Suprapubic skin (tissue), 4 donors: ENCODE measurements at regions not wholly inside any gene's neighbourhood (a gene's known extent, or its start where the extent isn't known, plus 50 kb on each side); places are given as distances from the start of the nearest gene placed in this dataset.

Experiments
- DNase-seq, 2 donors: peaks; one replicate each; pipeline ENCODE4 v3.0.0-alpha.2; 2019; ENCODE audit warnings: low spot score in 2 of 2
- H3K27ac ChIP-seq: fragments of 200-600 bp; sonication (generic); one replicate; pipeline ENCODE4 v1.5.1; 2019
- H3K27me3 ChIP-seq: fragments of 200-600 bp; sonication (generic); one replicate; pipeline ENCODE4 v1.5.1; 2019
- H3K36me3 ChIP-seq: fragments of 200-600 bp; sonication (generic); one replicate; pipeline ENCODE4 v1.5.1; 2019
- H3K4me1 ChIP-seq: fragments of 200-600 bp; sonication (generic); one replicate; pipeline ENCODE4 v1.5.1; 2019
- H3K4me3 ChIP-seq: fragments of 200-600 bp; sonication (generic); one replicate; pipeline ENCODE4 v1.5.1; 2019; ENCODE audit warnings: mild to moderate bottlenecking
- H3K9me3 ChIP-seq: fragments of 200-600 bp; sonication (generic); one replicate; pipeline ENCODE4 v1.5.1; 2019
- EP300 ChIP-seq: sonication (generic); formaldehyde crosslinking; IDR thresholded peaks from one replicate; pipeline ENCODE4 v1.6.1; 2017; ENCODE audit warnings: antibody characterized with exemption
- POLR2A ChIP-seq, 2 donors: fragments of 450-650 bp; IDR thresholded peaks; one replicate each; pipeline ENCODE4 v1.6.1; 2017; ENCODE audit warnings: antibody characterized with exemption in 2 of 2, mild to moderate bottlenecking in 2 of 2, moderate library complexity in 2 of 2
- POLR2AphosphoS5 ChIP-seq, 3 donors: sonication (generic); formaldehyde crosslinking; IDR thresholded peaks; one replicate each; pipeline ENCODE4 v1.6.1; 2017; ENCODE audit warnings: antibody characterized with exemption in 3 of 3
- WGBS: methylation state at CpG from one replicate; pipeline ENCODE4 v1.1.5; 2018; 5-methylcytosine and 5-hydroxymethylcytosine counted together
- TF ChIP-seq, protein P1 (sequence below), 2 donors: fragments of 200-600 bp in 1 of 2; fragments of 450-650 bp in 1 of 2; sonication (generic) in 1 of 2; IDR thresholded peaks; one replicate each; pipeline ENCODE4 v1.5.1; 2016 to 2019; ENCODE audit warnings: antibody characterized with exemption in 2 of 2, mild to moderate bottlenecking in 1 of 2, moderate library complexity in 1 of 2

DNA sequence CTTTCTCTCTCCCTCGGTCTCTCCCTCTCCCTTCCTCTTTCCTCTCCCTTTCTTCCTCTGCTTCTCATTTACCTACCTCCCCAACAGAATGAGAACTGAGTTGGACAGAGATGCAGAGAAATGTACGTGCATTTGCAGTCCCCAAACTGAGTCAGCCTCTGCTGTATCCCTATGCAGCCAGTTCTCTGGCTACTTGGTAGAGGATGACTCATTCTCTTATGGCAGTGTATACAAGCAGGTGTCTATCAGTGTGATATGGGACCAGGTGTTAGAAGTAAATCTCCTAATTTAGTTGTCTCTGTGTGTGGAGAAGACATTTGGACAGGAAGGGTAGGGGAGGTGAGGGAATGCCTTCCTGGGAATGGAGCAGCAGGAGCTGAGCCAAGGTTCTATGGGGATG lies 470.8 kb downstream of the CD109 start:
- WGBS: 50% methylated on average over 2 of the region's 2 CpGs
- no peak overlapping the region for H3K4me3 ChIP-seq
- no peak for DNase-seq
- no peaks in the 10 kb centered on the region for H3K36me3 ChIP-seq
- no peak overlapping the region for H3K27ac ChIP-seq
- TF ChIP-seq POLR2AphosphoS5 (IDR thresholded peaks at IDR 0.05) (no peak), POLR2A (IDR thresholded peaks at IDR 0.05) (no peak), EP300 (no peak)
- TF ChIP-seq, protein P1, sequence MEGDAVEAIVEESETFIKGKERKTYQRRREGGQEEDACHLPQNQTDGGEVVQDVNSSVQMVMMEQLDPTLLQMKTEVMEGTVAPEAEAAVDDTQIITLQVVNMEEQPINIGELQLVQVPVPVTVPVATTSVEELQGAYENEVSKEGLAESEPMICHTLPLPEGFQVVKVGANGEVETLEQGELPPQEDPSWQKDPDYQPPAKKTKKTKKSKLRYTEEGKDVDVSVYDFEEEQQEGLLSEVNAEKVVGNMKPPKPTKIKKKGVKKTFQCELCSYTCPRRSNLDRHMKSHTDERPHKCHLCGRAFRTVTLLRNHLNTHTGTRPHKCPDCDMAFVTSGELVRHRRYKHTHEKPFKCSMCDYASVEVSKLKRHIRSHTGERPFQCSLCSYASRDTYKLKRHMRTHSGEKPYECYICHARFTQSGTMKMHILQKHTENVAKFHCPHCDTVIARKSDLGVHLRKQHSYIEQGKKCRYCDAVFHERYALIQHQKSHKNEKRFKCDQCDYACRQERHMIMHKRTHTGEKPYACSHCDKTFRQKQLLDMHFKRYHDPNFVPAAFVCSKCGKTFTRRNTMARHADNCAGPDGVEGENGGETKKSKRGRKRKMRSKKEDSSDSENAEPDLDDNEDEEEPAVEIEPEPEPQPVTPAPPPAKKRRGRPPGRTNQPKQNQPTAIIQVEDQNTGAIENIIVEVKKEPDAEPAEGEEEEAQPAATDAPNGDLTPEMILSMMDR (IDR thresholded peaks at IDR 0.05): no peak
- no peaks in the 10 kb centered on the region for H3K9me3 ChIP-seq
- H3K4me1 ChIP-seq: peaks cover 6% of the 10 kb centered on the region
- H3K27me3 ChIP-seq: no peaks in the 10 kb centered on the region

DNA sequence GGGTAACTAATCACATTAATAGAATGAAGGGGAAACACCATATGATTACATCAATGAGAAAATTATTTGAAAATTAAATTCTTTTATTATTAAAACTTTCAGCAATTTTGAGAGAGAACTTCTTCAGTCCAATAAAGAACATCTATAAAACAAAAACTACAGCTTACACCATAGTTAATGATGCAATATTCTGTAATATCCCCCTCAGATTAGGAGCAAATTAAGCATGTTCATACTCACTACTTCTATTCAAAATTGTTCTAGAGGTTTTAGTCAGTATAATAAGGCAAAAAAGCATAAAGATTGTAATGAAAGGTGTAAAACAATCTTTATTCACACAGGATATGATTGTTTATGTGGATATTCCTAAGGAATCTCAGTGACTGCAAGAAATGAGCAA lies 465.4 kb downstream of the CD109 start:
- Histone ChIP-seq H3K4me3 (no peak overlapping the region), H3K4me1 (no peaks in the 10 kb centered on the region), H3K27me3 (no peaks in the 10 kb centered on the region), H3K36me3 (no peaks in the 10 kb centered on the region), H3K9me3 (no peaks in the 10 kb centered on the region), H3K27ac (no peak overlapping the region)
- no peak for DNase-seq
- TF ChIP-seq POLR2A (IDR thresholded peaks at IDR 0.05) (no peak), EP300 (no peak), POLR2AphosphoS5 (IDR thresholded peaks at IDR 0.05) (no peak)
- TF ChIP-seq, protein P1 (IDR thresholded peaks at IDR 0.05): no peak

DNA sequence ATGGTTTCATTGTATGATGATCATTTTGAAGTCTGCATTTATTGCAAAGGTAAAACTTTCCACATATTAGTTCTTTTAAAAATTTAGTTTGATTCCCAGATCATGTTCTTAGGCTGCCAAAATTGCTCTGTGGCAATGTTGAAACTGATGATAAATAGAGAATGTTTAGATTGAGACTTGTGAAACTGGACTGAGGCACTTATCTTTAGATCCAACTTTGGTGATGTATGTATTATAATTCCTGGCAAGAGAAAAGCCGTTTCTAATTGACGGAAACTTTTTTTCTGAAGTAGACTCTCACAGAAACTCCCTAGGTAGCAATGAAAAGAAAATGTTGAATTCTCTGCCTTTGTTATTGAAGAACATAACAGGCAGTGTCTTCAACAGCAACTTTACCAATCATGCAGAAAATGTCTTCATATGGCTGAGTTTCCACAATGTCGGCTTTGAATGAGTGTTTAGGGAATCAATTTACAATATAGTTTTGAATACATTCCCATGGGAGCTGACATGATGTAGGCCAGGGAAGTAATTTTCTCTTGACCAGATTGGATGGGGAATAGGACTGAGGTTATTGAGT lies 456.2 kb downstream of the CD109 start:
- Histone ChIP-seq H3K27ac (no peak overlapping the region), H3K9me3 (no peaks in the 10 kb centered on the region), H3K4me1 (no peaks in the 10 kb centered on the region), H3K4me3 (no peak overlapping the region), H3K36me3 (no peaks in the 10 kb centered on the region), H3K27me3 (no peaks in the 10 kb centered on the region)
- no peak for TF ChIP-seq EP300
- no peak for TF ChIP-seq POLR2A (IDR thresholded peaks at IDR 0.05)
- TF ChIP-seq, protein P1 (IDR thresholded peaks at IDR 0.05): no peak
- no peak for TF ChIP-seq POLR2AphosphoS5 (IDR thresholded peaks at IDR 0.05)
- DNase-seq: no peak
- WGBS: 78% methylated on average over 3 of the region's 3 CpGs

DNA sequence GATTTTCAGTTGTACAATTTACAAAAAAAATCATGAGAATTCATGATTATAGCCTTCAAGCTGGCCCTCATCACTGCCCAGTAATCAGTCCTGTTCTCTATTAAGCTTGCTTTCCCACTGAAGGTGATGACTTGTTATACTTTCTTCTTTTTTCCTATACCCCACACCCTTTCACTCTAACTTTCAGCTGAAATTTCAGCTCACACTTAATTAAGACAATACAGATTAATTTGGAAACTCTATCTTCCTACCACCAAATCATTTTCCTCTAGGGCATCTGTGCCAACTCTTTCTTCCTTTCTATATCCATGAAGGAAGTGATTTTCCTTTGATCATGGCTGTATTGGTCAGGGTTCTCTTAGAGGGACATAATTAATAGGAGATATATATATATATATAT lies 449.9 kb downstream of the CD109 start:
- Histone ChIP-seq H3K36me3 (no peaks in the 10 kb centered on the region), H3K4me1 (no peaks in the 10 kb centered on the region), H3K27me3 (no peaks in the 10 kb centered on the region), H3K9me3 (no peaks in the 10 kb centered on the region), H3K4me3 (no peak overlapping the region), H3K27ac (no peak overlapping the region)
- no peak for TF ChIP-seq POLR2A (IDR thresholded peaks at IDR 0.05)
- TF ChIP-seq POLR2AphosphoS5 (IDR thresholded peaks at IDR 0.05): no peak
- no peak for TF ChIP-seq EP300
- TF ChIP-seq, protein P1 (IDR thresholded peaks at IDR 0.05): no peak
- no peak for DNase-seq

DNA sequence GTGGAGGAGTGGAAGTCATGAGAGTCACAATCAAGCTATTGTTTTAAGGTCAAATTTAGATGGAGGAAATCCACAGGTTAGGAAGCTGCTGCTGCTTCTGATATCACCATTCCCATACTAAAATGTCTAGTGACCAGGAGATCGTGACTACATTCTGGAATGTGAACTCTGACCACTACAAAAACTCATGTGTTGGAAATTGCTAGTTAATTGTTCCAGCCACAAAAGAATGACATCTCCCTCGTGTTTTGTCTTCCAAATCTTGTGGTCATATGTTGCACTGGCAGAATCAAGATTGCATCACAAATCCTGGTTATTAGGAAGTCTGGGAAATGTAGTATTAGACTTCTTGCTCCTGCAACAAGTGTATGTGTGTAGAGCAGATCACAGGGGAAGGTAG lies 441.9 kb downstream of the CD109 start:
- DNase-seq: no peak
- WGBS: 13% methylated on average over 2 of the region's 2 CpGs
- H3K27ac ChIP-seq: no peak overlapping the region
- no peaks in the 10 kb centered on the region for H3K4me1 ChIP-seq
- no peaks in the 10 kb centered on the region for H3K36me3 ChIP-seq
- no peak overlapping the region for H3K4me3 ChIP-seq
- H3K27me3 ChIP-seq: no peaks in the 10 kb centered on the region
- H3K9me3 ChIP-seq: no peaks in the 10 kb centered on the region
- TF ChIP-seq, protein P1 (IDR thresholded peaks at IDR 0.05): no peak
- no peak for TF ChIP-seq EP300
- TF ChIP-seq POLR2AphosphoS5 (IDR thresholded peaks at IDR 0.05): no peak
- no peak for TF ChIP-seq POLR2A (IDR thresholded peaks at IDR 0.05)
